Medulla oblongata (tissue), 1 donor: ENCODE measurements at regions not wholly inside any gene's neighbourhood (a gene's known extent, or its start where the extent isn't known, plus 50 kb on each side); places are given as distances from the start of the nearest gene placed in this dataset.

Experiments used
- DNase-seq: peaks from one replicate; pipeline ENCODE4 v3.0.0-alpha.2; 2015; ENCODE audit errors: extremely low spot score

DNA sequence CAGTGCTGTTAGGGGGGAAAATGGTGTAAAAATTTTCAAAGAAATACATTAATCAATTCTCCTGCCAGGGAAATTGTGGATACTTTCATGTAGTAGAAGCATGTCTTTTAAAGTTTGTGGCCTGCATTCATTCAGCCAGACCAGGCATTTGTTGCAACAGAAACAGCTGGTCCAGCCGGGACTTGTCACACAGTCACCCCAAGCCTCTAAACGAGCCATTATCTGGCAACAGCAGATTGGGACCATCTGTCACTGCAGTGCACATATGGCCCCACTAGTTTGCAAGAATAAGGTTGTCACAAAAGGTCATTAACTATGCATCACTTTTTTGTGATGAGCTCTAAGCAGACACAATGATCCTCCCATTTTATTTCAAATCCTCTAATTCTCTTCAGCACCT lies 193.9 kb downstream of the PHLDA1 start:
- DNase-seq: no peak

- DNase-seq: no peak
These were observed 195.0 kb downstream of the PHLDA1 start for GRCh38 chr12:75836533-75836932.

DNA sequence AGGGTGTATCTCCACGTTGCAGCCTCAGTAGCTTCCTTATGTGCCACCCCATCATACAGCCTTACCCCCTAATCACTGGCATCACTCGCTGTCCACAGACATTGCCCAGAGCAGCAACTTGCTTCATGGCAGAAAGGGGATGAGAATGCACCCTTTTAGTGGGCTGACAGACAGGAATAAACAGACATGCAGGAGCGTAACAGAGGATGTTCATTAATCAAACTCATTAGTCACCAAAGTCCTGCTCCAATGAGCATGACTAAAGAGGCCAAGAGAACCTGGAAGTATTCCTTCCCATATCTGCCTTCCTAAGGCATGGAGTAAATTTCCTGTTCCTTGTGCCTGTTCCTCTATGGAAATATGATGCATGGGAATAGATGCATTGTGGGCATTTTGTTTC lies 197.0 kb downstream of the PHLDA1 start:
- no peak for DNase-seq

DNA sequence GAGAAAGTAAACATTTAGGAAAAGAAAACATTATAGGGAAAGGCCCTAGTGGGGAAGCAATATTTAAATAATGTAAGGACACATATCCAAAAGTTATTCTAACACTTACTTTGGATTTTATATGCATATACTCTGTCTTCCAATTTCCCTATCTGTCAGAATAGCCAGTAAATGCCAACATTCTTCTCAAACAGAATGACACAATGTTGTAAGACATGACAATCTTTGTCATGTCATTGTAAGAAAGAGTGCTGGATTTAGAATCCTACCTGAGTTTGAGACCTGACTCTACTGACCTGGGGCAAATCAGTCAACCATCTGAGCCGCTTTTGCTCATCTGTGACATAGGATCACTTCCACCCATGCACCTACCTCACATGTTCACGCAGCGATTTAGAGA lies 198.3 kb downstream of the PHLDA1 start:
- DNase-seq: no peak

DNA sequence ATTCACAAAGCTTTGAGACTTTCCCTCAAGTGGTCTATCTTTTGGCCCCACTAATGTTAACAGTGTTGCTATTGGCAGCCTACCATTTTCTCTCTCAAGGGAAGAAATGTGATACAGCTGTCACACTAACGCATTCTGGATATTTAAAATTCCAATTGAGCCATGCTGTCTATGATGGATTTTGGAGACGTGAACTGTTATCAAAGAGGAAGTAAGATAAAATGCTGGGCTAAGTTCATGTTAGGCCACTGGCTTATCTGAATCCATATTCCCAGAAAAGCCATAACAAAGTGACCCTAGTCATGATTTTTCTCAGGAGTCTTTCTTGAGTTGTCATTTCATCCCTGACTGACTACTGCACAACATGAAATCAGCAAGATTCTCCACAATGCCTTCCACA lies 200.2 kb downstream of the PHLDA1 start:
- no peak for DNase-seq

DNA sequence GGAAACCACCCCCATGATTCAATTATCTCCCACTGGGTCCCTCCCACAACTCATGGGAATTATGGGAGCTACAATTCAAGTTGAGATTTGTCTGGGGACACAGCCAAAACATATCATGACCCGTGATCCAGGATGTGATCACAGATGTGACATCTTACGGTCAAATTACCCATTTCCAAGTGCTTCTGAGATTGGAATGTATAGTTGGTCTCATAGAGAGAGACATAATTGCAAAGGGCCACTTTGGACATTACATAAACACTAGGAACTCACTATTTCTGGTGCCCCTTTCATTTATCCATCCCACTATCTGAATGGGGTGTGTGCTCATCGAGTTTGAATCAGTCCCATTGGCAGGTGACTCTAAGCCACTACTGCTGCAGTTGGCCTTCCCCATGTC lies 204.5 kb downstream of the PHLDA1 start:
- DNase-seq: no peak

GRCh38 chr12:75825686-75826085 lies 205.9 kb downstream of the PHLDA1 start:
- no peak for DNase-seq

GRCh38 chr12:75823475-75823874 lies 208.1 kb downstream of the PHLDA1 start:
- no peak for DNase-seq

GRCh38 chr12:75822416-75822815 lies 209.2 kb downstream of the PHLDA1 start:
- no peak for DNase-seq

DNA sequence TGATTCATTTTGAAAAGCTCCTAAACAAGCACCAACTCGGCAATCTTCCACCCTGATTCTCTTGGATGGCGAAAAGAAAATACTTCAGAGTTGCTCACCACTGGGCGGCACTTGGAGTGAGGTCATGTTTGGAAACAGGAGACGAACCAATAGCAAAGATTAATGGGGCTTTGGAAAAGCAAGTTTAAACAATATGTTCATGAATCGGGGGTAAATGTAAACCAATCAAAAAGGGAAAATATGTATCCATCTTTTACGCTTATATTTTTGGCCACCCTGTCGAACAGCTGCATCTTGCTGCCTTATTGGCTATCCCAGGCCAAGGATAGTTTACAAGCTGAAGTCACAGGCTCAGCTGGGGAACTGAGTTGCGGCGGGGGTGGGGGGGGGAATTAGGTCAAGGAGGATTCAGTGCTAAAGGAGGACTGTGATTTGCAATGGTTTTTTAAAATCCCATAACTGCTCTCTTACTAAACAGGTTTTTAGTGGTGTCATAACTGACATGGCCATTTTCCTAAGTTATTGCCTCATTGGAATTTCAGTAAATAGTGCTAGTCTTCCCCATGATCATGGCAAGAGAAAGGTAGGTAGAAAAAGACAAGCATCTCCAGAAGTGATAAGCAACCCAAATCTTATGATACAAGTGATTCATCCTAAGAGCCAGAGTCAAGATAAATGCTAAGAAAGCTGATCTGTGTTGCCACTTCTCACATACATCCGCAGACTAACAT lies 210.6 kb downstream of the PHLDA1 start:
- peak; percentile 13 for DNase-seq

DNA sequence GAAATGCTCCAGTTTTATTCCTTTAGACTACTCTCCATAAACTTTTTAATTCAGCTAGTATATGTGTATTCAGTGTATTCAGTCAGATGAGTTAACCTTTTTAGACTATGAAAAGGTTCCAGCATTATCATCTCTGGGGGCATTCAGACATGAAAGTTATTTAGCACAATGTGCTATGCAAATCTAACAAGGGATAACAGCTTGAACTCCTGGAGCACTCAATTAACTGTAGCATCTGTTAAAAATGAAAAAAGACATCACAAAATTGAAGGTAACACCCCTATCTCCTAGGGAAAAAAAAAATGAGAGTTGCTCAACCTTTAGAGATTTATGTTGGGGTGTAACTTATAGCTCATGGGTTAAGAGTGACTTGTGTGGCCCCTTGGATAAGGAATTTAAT lies 211.5 kb downstream of the PHLDA1 start:
- DNase-seq: no peak

- no peak for DNase-seq
These were observed 212.1 kb downstream of the PHLDA1 start for GRCh38 chr12:75819512-75819911.

DNA sequence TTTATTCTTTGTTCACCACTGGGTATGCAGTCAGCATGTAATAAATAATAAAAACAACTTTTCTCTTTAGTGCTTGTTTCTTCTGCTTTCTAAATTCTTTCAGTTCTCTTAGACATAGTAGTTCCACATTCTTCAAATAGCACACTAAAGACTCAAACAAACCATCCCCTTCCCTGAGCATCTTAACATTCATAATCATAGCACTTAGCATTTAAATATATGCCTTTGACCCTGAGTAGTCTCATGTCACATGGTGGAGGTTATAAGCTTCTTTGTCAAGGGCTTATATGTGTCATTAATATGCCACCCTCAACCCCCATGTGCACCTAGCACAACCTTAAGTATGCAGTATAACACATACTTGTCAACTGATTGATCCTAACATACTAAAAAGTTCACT lies 212.7 kb downstream of the PHLDA1 start:
- no peak for DNase-seq

GRCh38 chr12:75816897-75817296 lies 214.7 kb downstream of the PHLDA1 start:
- no peak for DNase-seq

GRCh38 chr12:75815756-75816155 lies 215.8 kb downstream of the PHLDA1 start:
- no peak for DNase-seq

- DNase-seq: no peak
These were observed 216.5 kb downstream of the PHLDA1 start for GRCh38 chr12:75814851-75815754.

GRCh38 chr12:75813072-75813471 lies 218.5 kb downstream of the PHLDA1 start:
- DNase-seq: no peak

GRCh38 chr12:75812271-75813018 lies 219.1 kb downstream of the PHLDA1 start:
- no peak for DNase-seq

GRCh38 chr12:75809746-75810145 lies 221.8 kb downstream of the PHLDA1 start:
- DNase-seq: no peak

- no peak for DNase-seq
These were observed 224.1 kb downstream of the PHLDA1 start for GRCh38 chr12:75807494-75807893.

DNA sequence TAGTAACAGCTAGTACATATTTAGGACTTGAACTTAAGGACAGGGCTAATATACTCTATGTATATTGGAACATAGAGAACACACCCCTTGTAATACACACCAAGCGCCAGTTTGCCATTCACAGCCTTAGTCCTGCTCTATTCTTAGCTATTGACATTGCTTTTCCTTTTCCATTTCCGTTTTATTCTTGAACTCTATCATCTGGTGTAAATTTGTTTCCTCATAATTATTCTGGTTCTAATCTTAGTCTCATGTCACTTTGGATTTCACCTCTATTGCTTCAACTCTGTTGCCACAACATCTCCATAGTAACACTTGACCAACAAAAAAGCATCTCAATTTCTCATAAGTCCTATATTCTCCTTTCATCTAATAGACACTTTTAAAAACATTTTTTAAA lies 225.7 kb downstream of the PHLDA1 start:
- DNase-seq: no peak

DNA sequence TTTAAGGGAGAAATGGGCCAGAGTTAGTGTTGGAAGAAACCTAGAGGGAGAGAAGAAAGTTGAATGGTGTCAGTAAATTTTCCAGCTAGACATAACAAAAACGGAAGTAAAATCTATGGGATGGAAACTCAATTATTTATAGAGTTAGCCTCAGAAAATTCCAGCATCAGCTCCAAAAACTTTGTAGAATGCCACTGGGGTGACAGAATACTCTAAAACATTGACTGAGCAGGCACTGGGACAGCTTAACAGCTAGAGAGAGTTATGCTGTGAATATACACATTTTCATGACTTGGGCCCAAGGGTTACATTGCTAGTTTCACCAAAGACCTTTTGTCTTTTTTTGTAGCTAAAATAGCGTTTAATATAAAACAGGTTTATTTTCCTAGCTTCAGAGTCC lies 226.3 kb downstream of the PHLDA1 start:
- DNase-seq: no peak
